ENCODE measurements at regions not wholly inside any gene's neighbourhood (a gene's known extent, or its start where the extent isn't known, plus 50 kb on each side); places are given as distances from the start of the nearest gene placed in this dataset.
"Not testable (repeated sequence)": the region's sequence is repeated elsewhere in the genome, so short reads cannot be mapped to it uniquely, and the experiment has no call there.

GRCh38 chr6:125587666-125588632 lies 161.5 kb upstream of the HEY2 start:
- DNase-seq, result no peak

GRCh38 chr6:125591796-125592195 lies 157.6 kb upstream of the HEY2 start:
- not testable (repeated sequence) for DNase-seq

DNA sequence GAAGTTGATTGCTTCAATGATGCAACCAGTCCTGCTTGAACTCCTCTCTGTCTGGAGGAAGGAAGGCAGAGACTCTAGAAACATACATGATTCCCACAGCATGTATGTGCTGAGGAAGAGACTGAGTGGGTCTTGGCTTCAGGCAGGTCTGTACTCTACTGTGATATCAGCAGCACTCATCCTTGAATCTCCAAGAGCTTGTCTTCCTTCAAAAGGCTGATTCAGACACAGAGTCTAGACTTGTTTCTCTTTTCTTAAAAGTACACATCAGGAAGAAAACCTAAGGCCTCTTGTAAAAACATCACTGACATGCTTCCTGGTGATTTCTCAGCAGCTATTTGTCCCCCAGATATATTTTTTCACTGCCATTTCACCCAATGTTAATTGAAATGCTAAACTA lies 155.7 kb upstream of the HEY2 start:
- DNase-seq, result no peak

DNA sequence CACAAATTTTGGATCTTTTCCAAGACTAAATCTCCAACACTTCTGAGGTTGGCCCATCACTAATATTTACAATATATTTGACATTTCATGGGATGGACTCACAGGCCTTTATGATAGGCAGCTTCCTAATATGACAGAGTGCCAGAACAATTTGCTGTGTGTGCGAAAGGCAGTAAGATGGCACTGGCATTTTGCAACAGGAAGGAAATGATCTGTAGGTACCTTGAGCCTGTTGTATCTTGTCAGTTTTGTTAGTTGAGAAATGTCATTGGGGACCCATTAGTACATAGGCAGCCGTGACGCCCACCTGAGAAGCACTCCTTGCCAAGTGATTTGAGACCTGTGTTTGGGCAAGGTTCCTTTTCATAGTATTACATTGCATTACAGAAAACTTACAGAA lies 153.4 kb upstream of the HEY2 start:
- DNase-seq, result no peak

GRCh38 chr6:125597411-125598253 lies 151.8 kb upstream of the HEY2 start:
- no peak for DNase-seq

DNA sequence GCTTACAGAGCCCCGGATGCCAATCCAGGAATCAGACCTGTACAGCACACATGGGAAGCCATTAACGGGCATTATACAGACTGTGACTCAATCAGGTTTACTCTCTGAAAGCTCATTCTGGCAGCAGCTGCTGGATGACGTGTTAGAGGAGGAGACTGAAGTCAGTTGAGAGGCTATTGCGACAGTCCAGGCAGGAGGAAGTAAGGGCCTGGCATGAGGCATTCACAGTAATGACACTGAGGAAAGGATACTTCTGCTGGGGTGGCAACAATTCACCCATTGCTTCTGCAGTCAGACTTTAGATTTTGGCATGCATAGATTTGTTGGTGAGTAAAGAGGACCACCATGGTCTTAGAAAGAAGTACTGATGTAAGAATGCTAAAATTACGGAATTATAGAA lies 151.0 kb upstream of the HEY2 start:
- peak in 1 of 56 donors; percentile 17 for DNase-seq

DNA sequence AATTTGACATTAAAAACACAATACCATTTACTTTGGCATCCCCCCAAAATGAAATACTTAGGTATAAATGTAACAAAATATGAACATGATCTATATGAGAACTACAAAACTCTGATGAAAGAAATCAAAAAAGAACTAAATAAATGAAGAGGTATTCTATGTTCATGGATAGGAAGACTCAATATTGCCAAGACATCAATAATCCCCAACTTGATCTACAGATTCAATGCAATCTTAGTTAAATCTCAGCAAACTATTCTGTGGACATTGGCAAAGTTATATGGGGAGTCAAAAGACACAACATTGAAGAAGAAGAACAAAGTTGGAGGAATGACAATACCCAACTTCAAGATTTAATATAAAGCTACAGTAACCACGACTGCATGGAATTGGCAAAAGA lies 145.2 kb upstream of the HEY2 start:
- DNase-seq, result no peak

DNA sequence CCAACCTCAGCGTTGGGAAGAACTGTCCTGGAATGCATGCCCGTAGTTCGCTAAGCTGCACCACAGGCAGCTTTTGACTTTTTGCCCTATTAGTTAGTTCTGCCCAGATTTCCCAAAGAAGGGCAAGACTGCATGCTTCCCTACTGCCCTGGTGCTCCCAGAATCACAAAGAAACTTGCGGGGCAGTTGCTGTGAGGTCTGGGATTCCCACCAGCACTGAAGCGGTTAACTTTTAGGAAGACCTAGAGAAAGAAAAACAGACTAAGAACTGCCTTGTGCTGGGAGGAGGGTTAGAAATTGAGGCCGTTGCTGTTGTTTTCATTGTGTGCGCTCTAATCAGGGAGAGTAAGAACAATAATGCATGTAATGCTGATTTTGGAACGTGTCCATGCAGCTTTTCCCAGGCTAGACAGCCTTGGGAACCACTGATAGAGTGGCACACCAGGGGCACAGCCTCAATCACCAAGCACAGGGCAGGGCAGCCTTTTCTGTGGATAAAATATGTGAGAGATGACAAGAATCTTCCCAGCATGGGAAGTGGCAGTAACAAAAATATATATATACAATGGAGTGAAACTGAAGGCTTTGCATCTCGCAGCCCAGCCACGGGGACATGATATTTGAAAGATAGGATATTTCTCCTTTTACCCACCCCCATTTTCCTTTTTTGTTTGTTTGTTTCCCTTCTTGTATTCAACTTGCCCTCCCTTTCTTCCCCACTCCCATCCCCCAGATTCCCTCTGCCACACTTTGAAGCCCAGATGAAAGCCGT lies 137.7 kb upstream of the HEY2 start:
- peak in 24 of 56 donors; percentile 1 to 49 (median 12) for DNase-seq

DNA sequence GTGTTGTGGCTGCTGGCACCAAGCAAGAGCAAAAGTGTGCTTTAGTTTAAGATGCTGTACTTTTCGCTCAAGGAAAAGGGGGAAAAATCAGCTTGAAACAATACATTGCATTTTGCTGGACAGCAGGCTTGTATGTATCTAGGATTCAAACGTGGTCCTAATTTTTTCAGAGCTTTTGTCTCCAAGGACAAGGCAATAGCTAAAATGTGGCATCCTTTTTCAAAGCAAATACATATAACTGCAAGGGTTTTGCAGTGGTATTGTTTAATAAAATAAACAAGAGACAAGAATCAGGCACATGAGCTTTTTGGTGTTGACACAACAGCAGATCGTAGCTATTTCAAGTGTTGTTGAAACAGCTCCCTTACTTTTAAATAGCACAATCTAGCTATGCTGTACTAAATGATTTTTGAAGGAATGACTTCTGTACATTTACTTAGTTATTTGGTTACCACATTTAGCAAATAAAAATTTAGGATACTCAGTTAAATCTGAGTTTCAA lies 137.0 kb upstream of the HEY2 start:
- DNase-seq, result no peak

GRCh38 chr6:125618629-125619028 lies 130.8 kb upstream of the HEY2 start:
- no peak for DNase-seq

- DNase-seq, result no peak
These were observed 126.3 kb upstream of the HEY2 start for GRCh38 chr6:125623085-125623484.

GRCh38 chr6:125631165-125631564 lies 118.3 kb upstream of the HEY2 start:
- DNase-seq, result peak in 1 of 56 donors; percentile 1

- DNase-seq, result not testable (repeated sequence)
These were observed 113.4 kb upstream of the HEY2 start for GRCh38 chr6:125636011-125636410.

DNA sequence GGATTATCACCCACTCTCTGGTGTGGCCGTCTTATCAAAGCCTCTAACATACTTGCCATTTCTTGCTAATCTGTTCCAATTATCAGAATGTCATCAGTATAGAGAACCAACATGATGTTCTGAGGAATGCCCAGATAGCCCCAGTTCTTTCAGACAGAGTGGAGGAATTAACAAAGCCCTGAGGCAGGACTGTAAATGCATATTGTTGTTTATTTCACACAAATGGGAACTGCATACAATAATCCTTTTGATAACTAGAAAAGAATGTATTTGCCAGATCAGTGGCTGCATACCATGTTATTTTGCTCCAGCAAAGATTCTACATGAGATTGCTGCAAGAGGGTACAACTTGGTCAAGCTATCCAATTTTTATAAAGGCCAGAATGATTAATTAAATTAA lies 112.8 kb upstream of the HEY2 start:
- DNase-seq, result no peak

GRCh38 chr6:125637207-125637606 lies 112.2 kb upstream of the HEY2 start:
- no peak for DNase-seq

DNA sequence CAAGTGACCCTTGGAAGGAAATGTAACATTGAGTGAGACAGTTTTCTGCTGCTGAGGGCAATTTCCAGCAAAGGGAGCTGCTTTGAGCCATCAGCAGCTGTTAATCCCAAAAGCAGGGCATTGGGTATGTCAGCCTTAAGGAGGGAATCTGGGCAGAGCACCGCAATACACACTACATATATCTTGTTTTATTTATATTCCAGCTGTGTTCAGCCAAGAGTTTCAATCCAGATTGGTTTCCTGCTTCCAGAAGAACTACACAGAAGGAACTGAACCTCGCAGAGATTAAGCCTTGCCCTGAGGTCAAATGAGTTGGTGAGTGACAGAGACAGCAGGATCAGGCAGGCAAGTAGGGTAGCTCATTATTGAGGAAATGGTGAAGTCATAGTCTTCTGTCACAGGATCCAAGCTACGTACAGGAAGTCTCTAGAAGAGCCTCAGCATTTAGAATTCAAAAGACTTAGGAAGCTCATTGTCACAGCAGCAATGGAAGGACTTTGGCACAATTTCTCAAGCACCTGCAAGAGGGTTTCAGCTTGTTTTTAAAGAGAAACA lies 109.9 kb upstream of the HEY2 start:
- DNase-seq, result no peak

DNA sequence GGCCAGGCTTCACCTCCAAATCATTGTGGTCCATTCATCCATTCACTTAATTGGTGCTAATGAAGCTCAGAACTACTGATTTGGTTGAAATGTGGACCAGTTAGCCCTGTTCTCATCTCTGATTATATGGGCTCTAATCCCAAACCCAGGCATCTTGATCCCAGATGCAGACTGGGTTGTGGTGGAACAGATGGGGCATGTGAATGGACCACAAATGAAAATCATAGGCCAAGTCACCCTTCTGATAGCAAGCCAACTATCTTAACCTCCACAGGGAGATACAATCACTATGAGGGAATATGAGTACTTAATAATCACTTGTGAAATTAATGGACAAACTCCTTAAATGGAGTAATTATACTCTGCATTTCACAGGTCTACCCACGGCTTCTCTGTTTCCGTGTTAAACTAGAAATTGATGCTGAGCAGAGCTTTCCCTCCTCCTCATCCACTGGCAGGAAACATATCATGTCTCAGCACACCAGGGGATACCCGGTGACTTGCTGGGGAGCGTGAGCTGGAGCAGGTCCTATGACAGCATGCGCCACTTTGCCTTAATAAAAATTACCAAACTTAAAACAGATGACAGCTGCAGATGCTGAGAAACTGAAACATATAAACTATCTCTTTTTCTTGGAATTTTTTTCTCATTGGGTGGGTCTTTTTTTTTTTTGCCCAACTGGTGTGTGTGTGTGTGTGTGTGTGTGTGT lies 108.8 kb upstream of the HEY2 start:
- peak in 1 of 56 donors; percentile 3 for DNase-seq

DNA sequence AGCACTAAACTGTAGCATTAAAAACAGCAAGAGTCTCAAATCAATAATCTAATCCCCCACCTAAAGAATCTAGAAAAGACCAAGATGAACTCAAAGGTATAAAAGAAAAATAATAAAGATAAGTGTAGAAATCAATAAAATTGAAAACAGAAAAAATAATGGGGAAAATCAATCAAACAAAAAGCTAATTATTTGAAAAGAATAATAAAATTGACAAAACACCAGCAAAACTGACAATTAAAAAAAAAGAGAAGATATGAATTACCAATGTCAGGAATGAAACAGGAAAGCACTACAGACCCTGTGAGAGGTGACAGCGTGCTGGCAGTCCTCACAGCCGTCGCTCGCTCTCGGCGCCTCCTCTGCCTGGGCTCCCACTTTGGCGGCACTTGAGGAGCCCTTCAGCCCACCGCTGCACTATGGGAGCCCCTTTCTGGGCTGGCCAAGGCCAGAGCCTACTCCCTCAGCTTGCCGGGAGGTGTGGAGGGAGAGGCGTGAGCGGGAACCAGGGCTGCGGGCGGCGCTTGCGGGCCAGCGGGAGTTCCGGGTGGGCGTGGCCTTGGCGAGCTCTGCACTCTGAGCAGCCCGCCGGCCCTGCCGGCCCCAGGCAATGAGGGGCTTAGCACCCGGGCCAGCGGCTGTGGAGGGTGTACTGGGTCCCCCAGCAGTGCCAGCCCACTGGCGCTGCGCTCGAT lies 105.3 kb upstream of the HEY2 start:
- not testable (repeated sequence) for DNase-seq

DNA sequence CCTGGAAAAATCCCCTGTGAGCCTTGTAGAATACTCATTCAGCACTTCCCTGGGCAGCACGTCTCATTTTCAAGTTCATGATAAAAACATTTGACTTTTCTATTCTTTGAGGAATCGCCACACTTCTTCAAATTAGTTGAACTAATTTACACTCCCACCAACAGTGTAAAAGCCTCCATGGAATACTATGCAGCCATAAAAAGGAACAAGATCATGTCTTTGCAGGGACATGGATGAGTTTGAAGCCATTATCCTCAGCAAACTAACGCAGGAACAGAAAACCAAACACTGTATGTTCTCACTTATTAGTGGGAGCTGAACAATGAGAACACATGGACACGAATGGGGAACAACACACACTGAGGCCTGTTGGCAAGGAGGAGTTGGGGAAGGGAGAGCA lies 102.0 kb upstream of the HEY2 start:
- DNase-seq, result no peak

GRCh38 chr6:125653752-125654151 lies 95.7 kb upstream of the HEY2 start:
- DNase-seq, result not testable (repeated sequence)
